Body of pancreas (tissue), 4 donors: ENCODE measurements at regions not wholly inside any gene's neighbourhood (a gene's known extent, or its start where the extent isn't known, plus 50 kb on each side); places are given as distances from the start of the nearest gene placed in this dataset.

ENCODE experiments used
- POLR2A ChIP-seq, 3 donors: fragments of 450-650 bp; IDR thresholded peaks; one replicate each; pipeline ENCODE4 v1.6.1; 2016; ENCODE audit warnings: antibody characterized with exemption in 3 of 3, mild to moderate bottlenecking in 2 of 3
- TF ChIP-seq, protein P1 (sequence below), 7 experiments: fragments of 450-650 bp in 4 of 7; fragments of 200-600 bp in 3 of 7; sonication (generic) in 3 of 7; IDR thresholded peaks; one replicate each; pipeline ENCODE4 v1.5.1; 2016 to 2019; ENCODE audit warnings: antibody characterized with exemption in 7 of 7

DNA sequence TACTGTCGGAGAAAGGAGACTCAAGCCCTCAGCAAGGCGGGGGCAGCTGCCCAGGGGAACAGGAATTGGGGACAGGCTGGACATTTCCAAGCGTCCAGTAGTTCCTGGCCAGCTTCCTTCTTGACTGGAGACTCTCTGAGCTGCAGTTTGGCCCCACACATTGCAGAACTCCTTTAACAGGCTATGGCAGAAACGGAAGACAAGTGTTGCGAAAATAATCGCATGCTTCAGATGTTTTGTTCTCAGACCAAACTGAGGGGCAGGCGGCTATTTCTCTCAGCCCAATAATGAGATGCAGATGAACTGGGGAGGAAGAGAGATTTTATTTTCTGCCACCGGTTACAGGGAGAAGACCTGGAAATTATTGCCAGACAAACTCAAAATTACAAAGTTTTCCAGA, 88.0 kb upstream of the PFKP start:
- TF ChIP-seq, protein P1, sequence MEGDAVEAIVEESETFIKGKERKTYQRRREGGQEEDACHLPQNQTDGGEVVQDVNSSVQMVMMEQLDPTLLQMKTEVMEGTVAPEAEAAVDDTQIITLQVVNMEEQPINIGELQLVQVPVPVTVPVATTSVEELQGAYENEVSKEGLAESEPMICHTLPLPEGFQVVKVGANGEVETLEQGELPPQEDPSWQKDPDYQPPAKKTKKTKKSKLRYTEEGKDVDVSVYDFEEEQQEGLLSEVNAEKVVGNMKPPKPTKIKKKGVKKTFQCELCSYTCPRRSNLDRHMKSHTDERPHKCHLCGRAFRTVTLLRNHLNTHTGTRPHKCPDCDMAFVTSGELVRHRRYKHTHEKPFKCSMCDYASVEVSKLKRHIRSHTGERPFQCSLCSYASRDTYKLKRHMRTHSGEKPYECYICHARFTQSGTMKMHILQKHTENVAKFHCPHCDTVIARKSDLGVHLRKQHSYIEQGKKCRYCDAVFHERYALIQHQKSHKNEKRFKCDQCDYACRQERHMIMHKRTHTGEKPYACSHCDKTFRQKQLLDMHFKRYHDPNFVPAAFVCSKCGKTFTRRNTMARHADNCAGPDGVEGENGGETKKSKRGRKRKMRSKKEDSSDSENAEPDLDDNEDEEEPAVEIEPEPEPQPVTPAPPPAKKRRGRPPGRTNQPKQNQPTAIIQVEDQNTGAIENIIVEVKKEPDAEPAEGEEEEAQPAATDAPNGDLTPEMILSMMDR (IDR thresholded peaks at IDR 0.05): no peak
- TF ChIP-seq POLR2A (IDR thresholded peaks at IDR 0.05): no peak
